Aorta (tissue), 5 donors: ENCODE measurements at regions not wholly inside any gene's neighbourhood (a gene's known extent, or its start where the extent isn't known, plus 50 kb on each side); places are given as distances from the start of the nearest gene placed in this dataset.

Source experiments
- ATAC-seq: fragments of 200-7000 bp; cut with Tn5 transposase; one replicate; pipeline ENCODE4 v1.9.1; 2022; ENCODE audit warnings: moderate library complexity; ENCODE audit not compliant: low FRiP score
- DNase-seq, 2 donors: peaks; one replicate each; pipeline ENCODE4 v3.0.0-alpha.2; 2020
- H3K27ac ChIP-seq, 2 donors: one replicate each; pipeline ENCODE4 v1.5.1; 2013; ENCODE audit warnings: low read length in 2 of 2, mild to moderate bottlenecking in 2 of 2, moderate library complexity in 2 of 2, control low read depth in 1 of 2, inconsistent platforms in 1 of 2, low read depth in 1 of 2
- H3K27me3 ChIP-seq, 2 donors: one replicate each; pipeline ENCODE4 v1.6.1; 2013; ENCODE audit warnings: control low read depth in 1 of 2, low read length in 1 of 2, mild to moderate bottlenecking in 1 of 2, moderate library complexity in 1 of 2; ENCODE audit not compliant: insufficient read depth in 2 of 2, control insufficient read depth in 1 of 2
- H3K36me3 ChIP-seq, 2 donors: one replicate each; pipeline ENCODE4 v1.6.1; 2013; ENCODE audit warnings: control low read depth in 1 of 2, low read length in 1 of 2, mild to moderate bottlenecking in 1 of 2; ENCODE audit not compliant: insufficient read depth in 2 of 2, control insufficient read depth in 1 of 2
- H3K4me1 ChIP-seq, 2 donors: one replicate each; pipeline ENCODE4 v1.6.1; 2013; ENCODE audit warnings: low read length in 2 of 2, control low read depth in 1 of 2, mild to moderate bottlenecking in 1 of 2, moderate library complexity in 1 of 2; ENCODE audit not compliant: insufficient read depth in 2 of 2, control insufficient read depth in 1 of 2
- H3K4me3 ChIP-seq, 2 donors: one replicate each; pipeline ENCODE4 v1.5.1; 2013; ENCODE audit warnings: low read length in 2 of 2, control low read depth in 1 of 2, mild to moderate bottlenecking in 1 of 2
- H3K9me3 ChIP-seq: one replicate; pipeline ENCODE4 v1.6.1; 2013; ENCODE audit warnings: mild to moderate bottlenecking, low read length; ENCODE audit not compliant: control insufficient read depth
- WGBS, 2 donors: extraction: QIAGEN DNeasy Blood & Tissue Kit; methylation state at CpG; one replicate each; pipeline ENCODE4 v1.1.7; 2013; 5-methylcytosine and 5-hydroxymethylcytosine counted together
- intact Hi-C, 2 donors: fragments of 100-400 bp; cut with DNase I; formaldehyde crosslinking; loops; one replicate each; pipeline versions ENCODE4 v1.14.2 to v1.15.0; 2022
- donor health status: healthy with polysubstance abuse.
- donor health status: Bipolar disorder and iron deficiency.
- donor health status: DM: no; HTN: no; CAD: no.
- donor health status: DM: no; HTN: no; CAD: no.
- donor health status: DM: yes; HTN: yes; CAD: no.

GRCh38 chr4:138943893-138944292, 71.7 kb upstream of the NOCT start:
- Histone ChIP-seq H3K27ac (no peak overlapping the region), H3K27me3 (no peaks in the 10 kb centered on the region), H3K36me3 (no peaks in the 10 kb centered on the region), H3K9me3 (no peaks in the 10 kb centered on the region), H3K4me1 (peaks cover 0 to 2% of the 10 kb centered on the region in 2 donors), H3K4me3 (no peak overlapping the region)
- intact Hi-C loops = no loop called here
- WGBS, 2 donors = 96 to 97% methylated on average over 5 of the region's 5 CpGs
- no peak for ATAC-seq
- no peak for DNase-seq

GRCh38 chr4:138941037-138941436, 74.5 kb upstream of the NOCT start:
- Histone ChIP-seq H3K27me3 (no peaks in the 10 kb centered on the region), H3K4me1 (no peaks in the 10 kb centered on the region), H3K36me3 (no peaks in the 10 kb centered on the region), H3K9me3 (no peaks in the 10 kb centered on the region), H3K4me3 (no peak overlapping the region), H3K27ac (no peak overlapping the region)
- ATAC-seq (no peak), DNase-seq (no peak)
- 96 to 97% methylated on average over 1 of the region's 1 CpG for WGBS, 2 donors
- intact Hi-C loops = no loop called here

DNA sequence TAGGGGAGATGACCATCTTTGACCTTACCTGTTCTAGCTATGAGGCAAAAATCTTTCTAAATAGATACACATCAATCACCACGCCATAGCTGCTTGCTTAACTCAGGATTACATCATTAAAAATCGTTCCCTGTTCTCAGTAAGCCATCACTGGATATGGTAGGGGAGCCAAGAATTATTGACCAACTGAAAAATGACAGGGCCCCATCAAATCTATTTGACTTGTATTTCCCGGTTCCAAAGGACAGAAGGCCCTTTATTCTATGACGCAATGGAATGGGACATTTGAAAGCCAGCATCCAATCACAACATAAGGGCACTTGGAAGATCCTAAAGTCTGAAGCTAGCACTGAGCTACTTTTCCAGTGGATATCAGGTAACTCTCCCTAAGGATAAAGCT, 75.6 kb upstream of the NOCT start:
- ATAC-seq (no peak), DNase-seq (no peak)
- intact Hi-C loops = no loop called here
- no peak overlapping the region for H3K27ac ChIP-seq
- H3K4me1 ChIP-seq = no peaks in the 10 kb centered on the region
- WGBS, 2 donors = 72 to 74% methylated on average over 4 of the region's 4 CpGs
- H3K4me3 ChIP-seq = no peak overlapping the region
- no peaks in the 10 kb centered on the region for H3K9me3 ChIP-seq
- no peaks in the 10 kb centered on the region for H3K27me3 ChIP-seq
- no peaks in the 10 kb centered on the region for H3K36me3 ChIP-seq

DNA sequence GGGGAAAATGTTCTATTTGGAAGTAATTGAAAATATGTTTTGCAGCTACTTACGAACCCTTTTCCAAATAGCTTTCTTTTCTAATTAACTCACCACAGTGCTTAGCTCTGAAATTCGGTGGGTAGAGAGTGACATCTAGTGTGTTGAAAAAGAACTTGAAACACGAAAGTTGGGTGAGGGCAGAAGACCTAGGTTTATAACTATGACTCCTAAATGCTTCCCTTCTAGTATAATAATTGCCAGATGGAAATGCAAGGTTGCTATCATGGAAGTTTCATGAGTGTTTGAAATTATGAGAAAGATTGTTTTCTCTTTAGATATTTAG, 77.3 kb upstream of the NOCT start:
- no peak for ATAC-seq
- 1 to 3% methylated on average over 3 of the region's 3 CpGs for WGBS, 2 donors

GRCh38 chr4:138935135-138935807, 80.3 kb upstream of the NOCT start:
- ATAC-seq (no peak), DNase-seq (no peak)
- intact Hi-C loops = no loop called here
- 78 to 80% methylated on average over 4 of the region's 4 CpGs for WGBS, 2 donors
- H3K9me3 ChIP-seq = no peaks in the 10 kb centered on the region
- no peaks in the 10 kb centered on the region for H3K4me1 ChIP-seq
- no peaks in the 10 kb centered on the region for H3K27me3 ChIP-seq
- no peak overlapping the region for H3K27ac ChIP-seq
- no peak overlapping the region for H3K4me3 ChIP-seq
- no peaks in the 10 kb centered on the region for H3K36me3 ChIP-seq

More for the DNA sequence above, 77.3 kb upstream of the NOCT start:
- intact Hi-C loops = no loop called here
- H3K36me3 ChIP-seq = no peaks in the 10 kb centered on the region
- DNase-seq = no peak
- no peaks in the 10 kb centered on the region for H3K9me3 ChIP-seq
- no peaks in the 10 kb centered on the region for H3K4me1 ChIP-seq
- H3K4me3 ChIP-seq = no peak overlapping the region
- no peaks in the 10 kb centered on the region for H3K27me3 ChIP-seq
- no peak overlapping the region for H3K27ac ChIP-seq

- ATAC-seq = no peak
- intact Hi-C loops = no loop called here
Observed at GRCh38 chr4:138927072-138927471, 88.5 kb upstream of the NOCT start.

DNA sequence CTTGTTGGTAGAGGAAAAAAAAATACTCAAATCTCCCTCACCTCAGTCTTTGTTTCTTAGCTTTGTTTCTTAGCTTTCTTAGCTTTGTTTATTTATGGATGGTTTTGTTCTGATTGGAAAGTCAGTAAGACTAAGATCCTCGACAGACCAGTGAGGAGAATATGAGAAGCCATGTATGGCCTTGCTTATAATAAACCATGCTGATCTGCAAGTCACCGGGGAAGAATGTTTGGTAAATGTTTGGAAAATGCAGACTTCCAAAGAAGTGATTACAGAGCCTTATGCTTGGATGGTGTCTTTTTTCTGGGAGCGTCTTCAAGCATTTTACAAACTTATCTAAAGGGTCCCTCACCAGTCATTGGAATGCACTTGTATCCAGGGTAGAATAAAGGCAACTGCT, 90.1 kb upstream of the NOCT start:
- no peak for ATAC-seq
- intact Hi-C loops = no loop called here

More at GRCh38 chr4:138927072-138927471, 88.5 kb upstream of the NOCT start:
- no peak overlapping the region for H3K27ac ChIP-seq
- H3K36me3 ChIP-seq = no peaks in the 10 kb centered on the region
- H3K4me1 ChIP-seq = no peaks in the 10 kb centered on the region
- no peak for DNase-seq
- H3K4me3 ChIP-seq = no peak overlapping the region
- H3K27me3 ChIP-seq = no peaks in the 10 kb centered on the region
- no peaks in the 10 kb centered on the region for H3K9me3 ChIP-seq

DNA sequence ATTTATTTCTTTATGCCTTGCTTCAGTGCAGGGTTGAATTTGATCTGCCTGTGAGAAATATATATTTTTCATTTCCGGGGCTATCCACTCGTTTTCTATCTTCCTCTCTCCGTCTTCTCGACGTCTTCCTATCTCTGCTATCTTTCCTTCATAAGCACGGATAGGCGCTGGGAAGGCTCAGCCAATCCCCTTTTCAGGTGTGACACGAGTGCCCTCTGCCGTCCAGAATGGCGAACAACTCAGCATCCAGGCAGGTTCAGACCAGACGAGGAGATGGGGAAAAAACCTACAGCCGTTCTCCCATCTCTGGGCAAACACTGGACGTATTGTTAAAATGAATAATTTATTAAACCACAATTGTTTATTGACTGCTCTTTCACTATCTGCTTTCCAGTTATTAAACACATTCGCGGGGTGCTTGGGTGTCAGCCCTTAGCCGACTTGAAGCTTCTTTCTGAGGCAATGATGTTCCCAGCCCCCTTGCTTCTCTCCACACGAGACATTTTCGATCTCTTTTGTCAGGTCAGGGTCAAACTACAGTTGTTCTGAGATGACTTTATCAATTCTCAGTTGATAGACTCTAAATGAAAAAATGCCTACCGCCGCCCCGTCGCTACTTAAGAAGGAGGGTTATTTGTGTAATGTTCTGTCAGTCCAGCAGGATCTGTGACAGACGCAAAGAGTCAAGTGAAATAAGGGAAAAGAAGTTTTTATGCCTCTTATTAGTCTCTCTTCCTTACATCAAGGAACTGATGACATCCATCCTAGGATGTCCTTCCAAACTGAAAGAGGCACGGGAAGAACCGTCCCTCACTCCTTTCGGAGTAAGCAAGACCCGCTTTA, 96.3 kb upstream of the NOCT start:
- intact Hi-C loops = no loop called here
- peaks cover 0 to 1% of the 10 kb centered on the region in 2 donors for H3K27me3 ChIP-seq
- DNase-seq (peak; percentile 73 to 92), ATAC-seq (no peak)
- 28 to 34% methylated on average over 27 of the region's 27 CpGs for WGBS, 2 donors
- no peaks in the 10 kb centered on the region for H3K9me3 ChIP-seq
- H3K4me1 ChIP-seq = no peaks in the 10 kb centered on the region
- H3K27ac ChIP-seq = no peak overlapping the region
- no peaks in the 10 kb centered on the region for H3K36me3 ChIP-seq
- H3K4me3 ChIP-seq = no peak overlapping the region

More for the DNA sequence above, 90.1 kb upstream of the NOCT start:
- DNase-seq = no peak
- no peaks in the 10 kb centered on the region for H3K9me3 ChIP-seq
- no peaks in the 10 kb centered on the region for H3K27me3 ChIP-seq
- H3K36me3 ChIP-seq = no peaks in the 10 kb centered on the region
- no peaks in the 10 kb centered on the region for H3K4me1 ChIP-seq
- H3K27ac ChIP-seq = no peak overlapping the region
- H3K4me3 ChIP-seq = no peak overlapping the region
- 78 to 86% methylated on average over 3 of the region's 3 CpGs for WGBS, 2 donors
